ENCODE measurements at regions not wholly inside any gene's neighbourhood (a gene's known extent, or its start where the extent isn't known, plus 50 kb on each side); places are given as distances from the start of the nearest gene placed in this dataset.
A peak's percentile ranks its signal among the peaks of the same experiment; 100 is the strongest.

- no peak overlapping the region for H3K4me3 ChIP-seq (ENCODE audit: control insufficient read depth, low read depth, low read length)
- no peak for TF ChIP-seq CTCF (IDR thresholded peaks at IDR 0.05; ENCODE audit: control insufficient read depth, insufficient read depth, low read depth, low read length, missing control alignments)
- no peak for DNase-seq (ENCODE audit: low read depth)
Observed at GRCh38 chr1:214830941-214831340, 227.9 kb downstream of the CENPF start.

GRCh38 chr1:214831956-214832355 is 229.0 kb downstream of the CENPF start:
- TF ChIP-seq CTCF (IDR thresholded peaks at IDR 0.05; ENCODE audit: control insufficient read depth, insufficient read depth, low read depth, low read length, missing control alignments), result no peak
- H3K4me3 ChIP-seq (ENCODE audit: control insufficient read depth, low read depth, low read length), result no peak overlapping the region
- no peak for DNase-seq (ENCODE audit: low read depth)

GRCh38 chr1:214833178-214833756 is 230.3 kb downstream of the CENPF start:
- no peak for TF ChIP-seq CTCF (IDR thresholded peaks at IDR 0.05; ENCODE audit: control insufficient read depth, insufficient read depth, low read depth, low read length, missing control alignments)
- DNase-seq (ENCODE audit: low read depth), result peak; percentile 60
- H3K4me3 ChIP-seq (ENCODE audit: control insufficient read depth, low read depth, low read length), result no peak overlapping the region

GRCh38 chr1:214837376-214837775 is 234.4 kb downstream of the CENPF start:
- no peak for TF ChIP-seq CTCF (IDR thresholded peaks at IDR 0.05; ENCODE audit: control insufficient read depth, insufficient read depth, low read depth, low read length, missing control alignments)
- no peak for DNase-seq (ENCODE audit: low read depth)
- H3K4me3 ChIP-seq (ENCODE audit: control insufficient read depth, low read depth, low read length), result no peak overlapping the region

- no peak for TF ChIP-seq CTCF (IDR thresholded peaks at IDR 0.05; ENCODE audit: control insufficient read depth, insufficient read depth, low read depth, low read length, missing control alignments)
- H3K4me3 ChIP-seq (ENCODE audit: control insufficient read depth, low read depth, low read length), result no peak overlapping the region
- no peak for DNase-seq (ENCODE audit: low read depth)
Observed at GRCh38 chr1:214838351-214838750, 235.4 kb downstream of the CENPF start.

GRCh38 chr1:214840356-214840755 is 237.4 kb downstream of the CENPF start:
- TF ChIP-seq CTCF (IDR thresholded peaks at IDR 0.05; ENCODE audit: control insufficient read depth, insufficient read depth, low read depth, low read length, missing control alignments), result no peak
- DNase-seq (ENCODE audit: low read depth), result no peak
- H3K4me3 ChIP-seq (ENCODE audit: control insufficient read depth, low read depth, low read length), result no peak overlapping the region

- DNase-seq (ENCODE audit: low read depth), result peak; percentile 67
- no peak overlapping the region for H3K4me3 ChIP-seq (ENCODE audit: control insufficient read depth, low read depth, low read length)
- no peak for TF ChIP-seq CTCF (IDR thresholded peaks at IDR 0.05; ENCODE audit: control insufficient read depth, insufficient read depth, low read depth, low read length, missing control alignments)
Observed at GRCh38 chr1:214842856-214843255, 239.7 kb upstream of the KCNK2 start.
